GM12874 (cell line): ENCODE measurements at regions not wholly inside any gene's neighbourhood (a gene's known extent, or its start where the extent isn't known, plus 50 kb on each side); places are given as distances from the start of the nearest gene placed in this dataset.

Experiments used
- TF ChIP-seq, protein P1 (sequence below): IDR thresholded peaks from 2 replicates; pipeline ENCODE4 v1.5.1; 2011; ENCODE audit warnings: low read depth, mild to moderate bottlenecking, control low read depth, low read length, moderate library complexity; ENCODE audit not compliant: insufficient read depth

DNA sequence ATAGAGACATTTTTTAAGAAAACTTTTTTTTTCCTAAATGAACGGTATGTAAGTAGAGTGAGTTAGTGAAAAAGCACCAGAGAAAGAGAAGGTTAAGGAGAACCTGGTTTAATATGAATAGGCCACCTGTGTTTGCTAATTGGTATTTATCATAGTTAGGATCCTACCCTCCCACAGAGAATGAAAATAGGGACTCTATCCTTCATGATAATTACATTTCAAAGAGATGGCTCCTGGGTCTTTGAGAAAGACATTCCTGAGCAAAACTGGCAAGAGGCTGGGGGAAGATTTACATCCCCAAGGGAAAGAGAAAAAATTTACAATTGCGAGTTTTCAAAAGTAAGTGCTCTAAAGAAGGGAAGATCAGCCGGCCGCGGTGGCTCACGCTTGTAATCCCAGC is 1284.5 kb downstream of the SLITRK1 start:
- TF ChIP-seq, protein P1, sequence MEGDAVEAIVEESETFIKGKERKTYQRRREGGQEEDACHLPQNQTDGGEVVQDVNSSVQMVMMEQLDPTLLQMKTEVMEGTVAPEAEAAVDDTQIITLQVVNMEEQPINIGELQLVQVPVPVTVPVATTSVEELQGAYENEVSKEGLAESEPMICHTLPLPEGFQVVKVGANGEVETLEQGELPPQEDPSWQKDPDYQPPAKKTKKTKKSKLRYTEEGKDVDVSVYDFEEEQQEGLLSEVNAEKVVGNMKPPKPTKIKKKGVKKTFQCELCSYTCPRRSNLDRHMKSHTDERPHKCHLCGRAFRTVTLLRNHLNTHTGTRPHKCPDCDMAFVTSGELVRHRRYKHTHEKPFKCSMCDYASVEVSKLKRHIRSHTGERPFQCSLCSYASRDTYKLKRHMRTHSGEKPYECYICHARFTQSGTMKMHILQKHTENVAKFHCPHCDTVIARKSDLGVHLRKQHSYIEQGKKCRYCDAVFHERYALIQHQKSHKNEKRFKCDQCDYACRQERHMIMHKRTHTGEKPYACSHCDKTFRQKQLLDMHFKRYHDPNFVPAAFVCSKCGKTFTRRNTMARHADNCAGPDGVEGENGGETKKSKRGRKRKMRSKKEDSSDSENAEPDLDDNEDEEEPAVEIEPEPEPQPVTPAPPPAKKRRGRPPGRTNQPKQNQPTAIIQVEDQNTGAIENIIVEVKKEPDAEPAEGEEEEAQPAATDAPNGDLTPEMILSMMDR = no peak

DNA sequence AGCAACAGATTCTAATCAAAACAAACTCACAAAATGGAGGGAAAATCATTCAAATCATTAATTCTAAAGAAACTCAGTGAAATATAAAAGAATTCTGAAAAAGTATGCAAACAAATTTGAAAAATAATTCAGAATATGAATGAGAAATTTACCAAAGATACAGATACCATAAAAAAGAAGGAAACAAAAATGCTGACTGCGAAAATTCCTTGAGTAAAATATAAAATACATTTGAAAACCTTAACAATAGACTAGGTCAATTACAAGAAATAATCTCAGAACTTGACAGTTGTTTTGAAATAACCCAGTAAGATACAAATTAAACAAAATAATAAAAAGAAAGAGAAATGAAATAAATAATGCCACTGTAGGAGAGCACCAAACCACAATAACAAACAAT is 1289.0 kb downstream of the SLITRK1 start:
- TF ChIP-seq, protein P1 = no peak

DNA sequence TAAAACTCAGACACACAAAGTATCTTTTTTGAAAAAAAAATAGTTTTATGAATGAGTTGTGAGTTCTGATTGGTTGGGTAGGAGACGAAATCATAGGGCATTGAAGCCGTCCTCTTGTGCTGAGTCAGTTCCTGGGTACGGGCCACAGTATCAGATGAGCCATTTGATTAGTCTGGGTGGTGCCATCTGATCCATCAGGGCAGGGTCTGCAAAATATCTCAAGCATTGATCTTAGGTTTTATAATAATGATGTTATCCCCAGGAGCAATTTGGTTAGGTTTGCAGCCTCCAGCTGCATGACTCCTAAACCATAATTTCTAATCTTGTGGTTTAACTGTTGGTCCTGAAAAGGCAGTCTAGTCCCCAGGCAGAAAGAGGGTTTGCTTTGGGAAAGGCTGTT is 1310.6 kb downstream of the SLITRK1 start:
- TF ChIP-seq, protein P1 = no peak

DNA sequence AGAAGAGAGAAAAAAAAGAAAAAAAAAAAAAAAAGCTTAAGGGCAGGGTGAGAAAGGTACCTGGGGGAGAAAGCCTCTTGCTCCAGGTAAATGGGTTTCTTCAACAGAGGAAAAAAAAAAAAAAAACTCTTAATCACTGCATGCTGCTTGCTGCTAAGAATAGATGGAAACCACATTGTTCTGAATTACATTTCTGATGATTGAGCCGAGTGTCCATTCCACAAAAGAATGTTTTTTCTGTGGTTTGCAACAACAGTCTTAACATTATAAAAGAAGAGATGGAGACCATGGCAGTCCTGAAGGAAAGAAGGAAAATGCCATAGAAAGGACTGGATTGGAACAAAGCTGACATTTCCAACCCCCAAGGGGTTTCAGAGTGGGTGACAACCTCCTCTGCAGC is 1312.7 kb downstream of the SLITRK1 start:
- TF ChIP-seq, protein P1 = no peak

DNA sequence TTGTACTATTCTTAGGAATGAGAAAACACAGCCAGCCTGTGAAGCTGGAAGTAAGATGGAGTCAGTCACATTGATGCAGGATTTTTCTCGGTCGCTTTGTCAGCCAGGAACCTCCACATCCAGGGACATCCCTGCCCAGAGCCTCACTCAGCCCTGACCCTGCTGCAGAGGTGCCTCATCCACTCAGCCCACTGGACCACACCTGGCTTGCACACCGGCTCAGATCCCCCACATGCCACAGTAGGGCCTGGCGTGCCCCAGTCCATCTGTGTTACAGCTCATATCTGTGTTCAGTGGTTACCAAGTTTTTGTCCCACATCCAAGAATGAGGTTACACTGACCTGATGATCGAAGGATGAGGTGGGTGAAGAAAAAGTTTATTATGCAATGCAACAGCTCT is 1315.4 kb downstream of the SLITRK1 start:
- TF ChIP-seq, protein P1 = no peak

DNA sequence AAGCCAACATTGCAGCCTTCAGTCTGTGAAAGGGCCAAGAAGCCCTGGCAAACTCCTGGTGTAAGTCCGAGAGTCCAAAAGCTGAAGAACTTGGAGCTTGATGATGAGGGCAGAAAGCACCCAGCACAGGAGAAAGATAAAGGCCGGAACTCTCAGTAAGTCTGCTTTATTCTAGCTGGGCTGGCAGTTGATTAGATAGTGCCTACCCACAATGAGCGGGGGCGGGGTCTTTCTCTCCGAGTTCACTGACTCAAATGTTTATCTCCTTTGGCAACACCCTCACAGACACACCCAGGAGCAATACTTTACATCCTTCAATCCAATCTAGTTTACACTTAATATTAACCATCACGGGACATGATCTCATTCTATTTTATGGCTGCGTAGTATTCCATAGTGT is 1317.1 kb downstream of the SLITRK1 start:
- TF ChIP-seq, protein P1 = no peak

DNA sequence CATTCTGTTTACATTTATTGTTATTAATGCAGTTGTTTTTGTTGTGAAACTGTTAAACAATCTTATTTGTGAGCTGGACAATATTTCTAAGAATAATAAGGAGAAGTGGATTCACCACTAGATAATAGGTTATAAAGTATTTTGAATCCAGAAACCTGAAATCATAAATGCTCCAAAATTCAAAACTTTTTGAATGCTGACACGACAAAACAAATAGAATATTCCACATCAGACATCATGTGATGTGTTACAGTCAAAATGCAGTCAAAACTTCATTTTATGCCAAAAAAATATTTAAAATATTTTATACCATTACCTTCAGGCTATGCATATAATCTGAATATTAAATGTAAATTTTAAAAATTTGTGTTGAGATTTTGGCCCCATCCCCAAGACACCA is 1321.4 kb downstream of the SLITRK1 start:
- TF ChIP-seq, protein P1 = no peak

DNA sequence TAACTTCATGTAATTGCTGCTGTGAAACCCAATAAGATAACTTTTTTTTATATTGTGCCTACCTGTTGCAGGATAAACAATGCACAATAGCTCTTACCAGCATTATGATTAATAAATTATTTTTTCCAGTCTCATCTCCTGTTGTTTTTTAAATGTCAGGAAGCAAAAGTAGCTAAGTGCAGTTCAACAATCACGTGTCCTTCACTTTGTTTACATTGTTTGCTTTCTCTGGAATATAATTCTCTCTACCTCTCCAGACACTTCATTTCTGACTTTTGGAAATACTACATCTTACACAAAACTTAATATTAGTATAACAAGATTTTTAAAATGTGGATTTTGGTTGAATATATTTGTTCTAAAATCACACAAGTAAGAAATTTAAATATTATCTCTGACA is 1359.4 kb downstream of the SLITRK1 start:
- TF ChIP-seq, protein P1 = no peak
